IMR-90 (cell line): ENCODE measurements at regions not wholly inside any gene's neighbourhood (a gene's known extent, or its start where the extent isn't known, plus 50 kb on each side); places are given as distances from the start of the nearest gene placed in this dataset.

Experiments used
- ATAC-seq: fragments of 200-7000 bp; cut with Tn5 transposase; 2 replicates; pipeline ENCODE4 v1.9.1; 2020; ENCODE audit warnings: low read depth, mild to moderate bottlenecking, moderate library complexity
- BruUV-seq: library from RNA; stranded (reverse); fragments of 400-500 nt; replicated peaks from 2 replicates; lab custom pipeline; 2021; lab: Mats Ljungman, UMichigan
- CTCF ChIA-PET: fragments of 300-600 bp; formaldehyde crosslinking; extraction: SDS; loops from one replicate; lab custom pipeline; 2021; ENCODE audit warnings: antibody characterized with exemption; lab: Yijun Ruan, JAX
- POLR2A ChIA-PET: fragments of 300-600 bp; sonication (Branson Sonifier 250); formaldehyde crosslinking; loops from one replicate; lab custom pipeline; 2022; ENCODE audit warnings: antibody characterized with exemption; ENCODE audit not compliant: unreplicated experiment; lab: Charles Lee
- DNase-seq: peaks from one replicate; pipeline ENCODE4 v3.0.0; 2013
- H2AFZ ChIP-seq: replicated peaks from 2 replicates; pipeline ENCODE3; 2013; ENCODE audit warnings: low read length, mild to moderate bottlenecking; ENCODE audit not compliant: poor library complexity
- H2AK5ac ChIP-seq: 2 replicates; pipeline ENCODE4 v1.6.1; 2013; ENCODE audit warnings: low read depth, low read length, inconsistent platforms
- H2AK9ac ChIP-seq: replicated peaks from 2 replicates; pipeline ENCODE3; 2013; ENCODE audit warnings: mild to moderate bottlenecking, low read depth, low read length, moderate library complexity; ENCODE audit not compliant: poor library complexity
- H2BK120ac ChIP-seq: 2 replicates; pipeline ENCODE4 v1.6.1; 2013; ENCODE audit warnings: low read depth, low read length, inconsistent platforms
- H2BK15ac ChIP-seq: 3 replicates; pipeline ENCODE4 v1.6.1; 2013; ENCODE audit warnings: low read depth, low read length, inconsistent platforms
- H2BK20ac ChIP-seq: 2 replicates; pipeline ENCODE4 v1.6.1; 2013; ENCODE audit warnings: low read depth, mild to moderate bottlenecking, inconsistent platforms, low read length, moderate library complexity
- H2BK5ac ChIP-seq: 2 replicates; pipeline ENCODE4 v1.6.1; 2013; ENCODE audit warnings: mild to moderate bottlenecking, low read depth, low read length, inconsistent platforms; ENCODE audit not compliant: poor library complexity, severe bottlenecking
- H3K14ac ChIP-seq: replicated peaks from 2 replicates; pipeline ENCODE4 v1.6.1; 2013; ENCODE audit warnings: low read depth, low read length, inconsistent platforms
- H3K18ac ChIP-seq: 2 replicates; pipeline ENCODE4 v1.6.1; 2013; ENCODE audit warnings: low read depth, low read length, control low read depth
- H3K23ac ChIP-seq: 2 replicates; pipeline ENCODE4 v1.6.1; 2013; ENCODE audit warnings: low read depth, low read length, inconsistent platforms
- H3K27ac ChIP-seq: 2 replicates; pipeline ENCODE4 v1.5.1; 2013; ENCODE audit warnings: mild to moderate bottlenecking, control low read depth, low read length; ENCODE audit not compliant: insufficient read depth
- H3K27me3 ChIP-seq: 2 replicates; pipeline ENCODE4 v1.6.1; 2013; ENCODE audit warnings: low read length; ENCODE audit not compliant: control insufficient read depth, insufficient read depth
- H3K36me3 ChIP-seq: 2 replicates; pipeline ENCODE4 v1.6.1; 2013; ENCODE audit warnings: low read length, mixed read lengths; ENCODE audit not compliant: control insufficient read depth, insufficient read depth
- H3K4ac ChIP-seq: 2 replicates; pipeline ENCODE4 v1.6.1; 2013; ENCODE audit warnings: low read depth, low read length, inconsistent platforms
- H3K4me1 ChIP-seq: 2 replicates; pipeline ENCODE4 v1.6.1; 2013; ENCODE audit warnings: low read length, mixed read lengths; ENCODE audit not compliant: control insufficient read depth, insufficient read depth
- H3K4me2 ChIP-seq: 2 replicates; pipeline ENCODE4 v1.6.1; 2013; ENCODE audit warnings: low read depth, mild to moderate bottlenecking, control low read depth, low read length, moderate library complexity
- H3K4me3 ChIP-seq: 2 replicates; pipeline ENCODE4 v1.5.1; 2013; ENCODE audit warnings: low read depth, mild to moderate bottlenecking, control low read depth, low read length, moderate library complexity; ENCODE audit not compliant: insufficient read depth
- H3K56ac ChIP-seq: 2 replicates; pipeline ENCODE4 v1.6.1; 2013; ENCODE audit warnings: low read length, inconsistent platforms; ENCODE audit not compliant: insufficient read depth; ENCODE audit errors: extremely low read depth
- H3K79me1 ChIP-seq, 2 experiments: 2 replicates each; pipeline ENCODE4 v1.6.1; 2013; ENCODE audit warnings: low read length in 2 of 2, inconsistent platforms in 1 of 2, low read depth in 1 of 2
- H3K9ac ChIP-seq: 2 replicates; pipeline ENCODE4 v1.6.1; 2013; ENCODE audit warnings: low read depth, low read length, control low read depth
- H3K9me1 ChIP-seq: 2 replicates; pipeline ENCODE4 v1.6.1; 2013; ENCODE audit warnings: low read length, inconsistent platforms; ENCODE audit not compliant: insufficient read depth
- H3K9me3 ChIP-seq: 2 replicates; pipeline ENCODE4 v1.6.1; 2013; ENCODE audit warnings: low read length; ENCODE audit not compliant: control insufficient read depth, insufficient read depth
- H4K20me1 ChIP-seq: 2 replicates; pipeline ENCODE4 v1.6.1; 2013; ENCODE audit warnings: low read length, inconsistent platforms; ENCODE audit not compliant: insufficient read depth
- H4K5ac ChIP-seq: 2 replicates; pipeline ENCODE4 v1.6.1; 2013; ENCODE audit warnings: mild to moderate bottlenecking, low read depth, low read length, control low read depth
- H4K8ac ChIP-seq, 2 experiments: 2 replicates each; pipeline ENCODE4 v1.6.1; 2013; ENCODE audit warnings: low read depth in 2 of 2, low read length in 2 of 2, control low read depth in 1 of 2, inconsistent platforms in 1 of 2
- H4K91ac ChIP-seq: 2 replicates; pipeline ENCODE4 v1.6.1; 2013; ENCODE audit warnings: low read depth, low read length, inconsistent platforms; ENCODE audit not compliant: insufficient read depth
- BHLHE40 ChIP-seq: fragments of 150-350 bp; IDR thresholded peaks from 2 replicates; pipeline ENCODE4 v1.6.1; 2016; ENCODE audit warnings: mild to moderate bottlenecking, low read depth, low read length
- CHD1 ChIP-seq: IDR thresholded peaks from 2 replicates; pipeline ENCODE4 v1.6.1; 2012; ENCODE audit warnings: low read depth, low read length, improper control_type of control experiment
- CTCF ChIP-seq: conservative IDR thresholded peaks from 2 replicates; pipeline ENCODE4 v1.5.1; 2012; ENCODE audit warnings: mild to moderate bottlenecking, low read depth, low read length, improper control_type of control experiment
- ELK1 ChIP-seq: fragments of 150-350 bp; IDR thresholded peaks from 2 replicates; pipeline ENCODE4 v1.6.1; 2016; ENCODE audit warnings: low read depth, mild to moderate bottlenecking, low read length, moderate library complexity, borderline replicate concordance
- MAFK ChIP-seq: IDR thresholded peaks from 2 replicates; pipeline ENCODE4 v1.6.1; 2012; ENCODE audit warnings: low read depth, low read length, improper control_type of control experiment
- MAZ ChIP-seq: IDR thresholded peaks from 2 replicates; pipeline ENCODE4 v1.6.1; 2012; ENCODE audit warnings: low read depth, mild to moderate bottlenecking, low read length, improper control_type of control experiment, moderate library complexity, borderline replicate concordance
- NFE2L2 ChIP-seq: fragments of 150-350 bp; IDR thresholded peaks from 2 replicates; pipeline ENCODE4 v1.6.1; 2016; ENCODE audit warnings: low read depth, mild to moderate bottlenecking, low read length
- POLR2A ChIP-seq: IDR thresholded peaks from 2 replicates; pipeline ENCODE4 v1.6.1; 2012; ENCODE audit warnings: mild to moderate bottlenecking, low read depth, low read length
- RAD21 ChIP-seq: IDR thresholded peaks from 2 replicates; pipeline ENCODE4 v1.6.1; 2012; ENCODE audit warnings: low read length, improper control_type of control experiment
- RFX5 ChIP-seq: IDR thresholded peaks from 2 replicates; pipeline ENCODE4 v1.8.0; 2012; ENCODE audit warnings: low read depth, mild to moderate bottlenecking, low read length, moderate library complexity
- SMC3 ChIP-seq: fragments of 150-350 bp; IDR thresholded peaks from 2 replicates; pipeline ENCODE4 v1.6.1; 2016; ENCODE audit warnings: low read depth, mild to moderate bottlenecking, antibody characterized with exemption, low read length, moderate library complexity
- WGBS, 2 experiments: methylation state at CpG; one replicate each; pipeline versions ENCODE4 v1.1.5 to v1.1.7; 2013; ENCODE audit warnings: missing lambda C conversion rate in 2 of 2; ENCODE audit not compliant: insufficient read length in 1 of 2; ENCODE audit errors: extremely low coverage in 2 of 2; 5-methylcytosine and 5-hydroxymethylcytosine counted together
- dilution Hi-C: fragments of 300-500 bp; cut with HindIII; formaldehyde crosslinking; loops from one replicate; pipeline ENCODE4 v1.14.3; 2018; ENCODE audit warnings: low sequenced_read_pairs; ENCODE audit not compliant: unreplicated experiment
- in situ Hi-C: fragments of 300-500 bp; cut with MboI; formaldehyde crosslinking; loops from 3 replicates; pipeline ENCODE4 v1.14.3; 2019; ENCODE audit warnings: low sequenced_read_pairs, inconsistent platforms, mixed read lengths
- intact Hi-C: fragments of 100-400 bp; cut with micrococcal nuclease; formaldehyde crosslinking; loops from 2 replicates; pipeline ENCODE4 v1.10.0; 2022

GRCh38 chr4:14396183-14396582, 606.1 kb upstream of the CPEB2 start:
- Histone ChIP-seq H2BK20ac (no peak overlapping the region), H3K4ac (no peak overlapping the region), H2AK9ac (no peak overlapping the region), H3K27me3 (no peaks in the 10 kb centered on the region), H3K4me3 (no peak overlapping the region), H4K5ac (no peak overlapping the region), H3K9me1 (no peaks in the 10 kb centered on the region), H3K79me1 (no peaks in the 10 kb centered on the region), H3K9me3 (no peaks in the 10 kb centered on the region), H4K20me1 (no peaks in the 10 kb centered on the region), H2BK120ac (no peak overlapping the region), H3K18ac (no peak overlapping the region), H4K91ac (no peak overlapping the region), H2BK15ac (no peak overlapping the region), H2AK5ac (no peak overlapping the region), H3K27ac (no peak overlapping the region), H3K36me3 (no peaks in the 10 kb centered on the region), H3K14ac (no peak overlapping the region), H3K9ac (no peak overlapping the region), H4K8ac (no peak overlapping the region), H3K56ac (no peak overlapping the region), H2AFZ (no peak overlapping the region), H3K4me1 (no peaks in the 10 kb centered on the region), H2BK5ac (no peak overlapping the region), H3K23ac (no peak overlapping the region), H3K4me2 (no peak overlapping the region)
- intact Hi-C loops (no loop called here), dilution Hi-C loops (no loop called here), in situ Hi-C loops (no loop called here)
- POLR2A ChIA-PET, result no interaction called here
- no peak for DNase-seq
- TF ChIP-seq ELK1 (no peak), NFE2L2 (no peak), MAFK (no peak), POLR2A (no peak), CHD1 (no peak), RFX5 (no peak), MAZ (no peak), BHLHE40 (no peak), RAD21 (no peak), CTCF (no peak), SMC3 (no peak)
- CTCF ChIA-PET, result no interaction called here
- no peak for ATAC-seq
- no CpG with 5 or more reads among the region's 2 CpGs for WGBS, 2 experiments
- BruUV-seq, result no TSS peak
